WTC11 (cell line): ENCODE measurements at regions not wholly inside any gene's neighbourhood (a gene's known extent, or its start where the extent isn't known, plus 50 kb on each side); places are given as distances from the start of the nearest gene placed in this dataset.
A peak's percentile ranks its signal among the peaks of the same experiment; 100 is the strongest.

Experiments used
- ATAC-seq: fragments of 200-7000 bp; cut with Tn5 transposase; 2 replicates; pipeline ENCODE4 v1.10.0; 2021; ENCODE audit warnings: mild to moderate bottlenecking, moderate library complexity
- CTCF ChIA-PET: fragments of 300-600 bp; sonication (Branson Sonifier 250); formaldehyde crosslinking; loops from one replicate; lab custom pipeline; 2021; ENCODE audit warnings: antibody characterized with exemption; lab: Charles Lee
- POLR2A ChIA-PET: fragments of 350-600 bp; sonication (Branson Sonifier 250); formaldehyde crosslinking; loops from one replicate; lab custom pipeline; 2021; ENCODE audit warnings: antibody characterized with exemption; lab: Charles Lee
- DNase-seq: peaks from one replicate; pipeline ENCODE4 v3.0.0; 2021; ENCODE audit warnings: low spot score
- H3K27ac Mint-ChIP-seq: 2 replicates; pipeline ENCODE4 v1.8.0; 2021; ENCODE audit warnings: mixed read lengths
- H3K27me3 Mint-ChIP-seq: 2 replicates; pipeline ENCODE4 v1.8.0; 2021; ENCODE audit warnings: low read depth, mild to moderate bottlenecking, moderate library complexity, mixed read lengths
- H3K36me3 Mint-ChIP-seq: 2 replicates; pipeline ENCODE4 v1.8.0; 2021; ENCODE audit warnings: mixed read lengths
- H3K4me1 Mint-ChIP-seq: 2 replicates; pipeline ENCODE4 v1.8.0; 2022; ENCODE audit warnings: mixed read lengths
- H3K4me3 Mint-ChIP-seq: 2 replicates; pipeline ENCODE4 v1.8.0; 2021; ENCODE audit warnings: mild to moderate bottlenecking, moderate library complexity, mixed read lengths
- H3K9me3 Mint-ChIP-seq: 2 replicates; pipeline ENCODE4 v1.8.0; 2021; ENCODE audit warnings: mixed read lengths
- ATF1 ChIP-seq: sonication (generic); formaldehyde crosslinking; IDR thresholded peaks from 2 replicates; pipeline ENCODE4 v1.8.1; 2023; ENCODE audit warnings: mild to moderate bottlenecking, moderate library complexity, missing genetic modification reagents
- CBFB ChIP-seq: sonication (generic); formaldehyde crosslinking; IDR thresholded peaks from 2 replicates; pipeline ENCODE4 v1.8.1; 2022; ENCODE audit warnings: mild to moderate bottlenecking, low read depth, missing genetic modification reagents
- ETV6 ChIP-seq: sonication (generic); formaldehyde crosslinking; IDR thresholded peaks from 2 replicates; pipeline ENCODE4 v1.8.1; 2022; ENCODE audit warnings: mild to moderate bottlenecking, missing genetic modification reagents
- FOXP1 ChIP-seq: sonication (generic); formaldehyde crosslinking; IDR thresholded peaks from 2 replicates; pipeline ENCODE4 v1.8.0; 2022; ENCODE audit warnings: missing genetic modification reagents, mild to moderate bottlenecking, moderate library complexity, borderline replicate concordance
- FOXP4 ChIP-seq: sonication (generic); formaldehyde crosslinking; IDR thresholded peaks from 2 replicates; pipeline ENCODE4 v1.8.0; 2022; ENCODE audit warnings: mild to moderate bottlenecking, missing genetic modification reagents
- HMGA2 ChIP-seq: fragments of 250-450 bp; sonication (Bioruptor Pico); IDR thresholded peaks from 2 replicates; pipeline ENCODE4 v1.4.0; 2021; ENCODE audit warnings: mild to moderate bottlenecking, moderate library complexity
- IRF2 ChIP-seq: sonication (generic); formaldehyde crosslinking; IDR thresholded peaks from 2 replicates; pipeline ENCODE4 v1.8.0; 2022; ENCODE audit warnings: low read depth, missing genetic modification reagents, borderline replicate concordance
- MXD4 ChIP-seq: fragments of 250-450 bp; sonication (Bioruptor Pico); IDR thresholded peaks from 2 replicates; pipeline ENCODE4 v1.8.0; 2021; ENCODE audit warnings: mild to moderate bottlenecking, moderate library complexity, borderline replicate concordance
- NFE2L1 ChIP-seq: sonication (generic); formaldehyde crosslinking; IDR thresholded peaks from 2 replicates; pipeline ENCODE4 v1.8.1; 2023; ENCODE audit warnings: missing genetic modification reagents
- NR3C1 ChIP-seq: sonication (generic); formaldehyde crosslinking; conservative IDR thresholded peaks from 2 replicates; pipeline ENCODE4 v1.8.1; 2023; ENCODE audit warnings: low read depth, mild to moderate bottlenecking, missing genetic modification reagents
- OVOL2 ChIP-seq: fragments of 250-450 bp; sonication (Bioruptor Pico); IDR thresholded peaks from 2 replicates; pipeline ENCODE4 v1.9.0; 2021; ENCODE audit warnings: mild to moderate bottlenecking, borderline replicate concordance
- RELA ChIP-seq: sonication (generic); formaldehyde crosslinking; IDR thresholded peaks from 2 replicates; pipeline ENCODE4 v1.8.1; 2022; ENCODE audit warnings: missing genetic modification reagents, mild to moderate bottlenecking, borderline replicate concordance
- SOX15 ChIP-seq: fragments of 250-450 bp; sonication (Bioruptor Pico); IDR thresholded peaks from 2 replicates; pipeline ENCODE4 v1.9.0; 2021; ENCODE audit warnings: mild to moderate bottlenecking
- USF1 ChIP-seq: sonication (generic); formaldehyde crosslinking; IDR thresholded peaks from 2 replicates; pipeline ENCODE4 v1.8.0; 2022; ENCODE audit warnings: mild to moderate bottlenecking, missing genetic modification reagents
- USF2 ChIP-seq: sonication (generic); formaldehyde crosslinking; IDR thresholded peaks from 2 replicates; pipeline ENCODE4 v1.8.1; 2023; ENCODE audit warnings: mild to moderate bottlenecking, missing genetic modification reagents, moderate library complexity
- ZMAT4 ChIP-seq: fragments of 250-450 bp; sonication (Bioruptor Pico); IDR thresholded peaks from 2 replicates; pipeline ENCODE4 v1.9.0; 2021; ENCODE audit warnings: mild to moderate bottlenecking
- ZNF138 ChIP-seq: sonication (generic); formaldehyde crosslinking; conservative IDR thresholded peaks from 2 replicates; pipeline ENCODE4 v1.8.1; 2022; ENCODE audit warnings: mild to moderate bottlenecking, moderate library complexity, missing genetic modification reagents
- ZNF232 ChIP-seq: sonication (generic); formaldehyde crosslinking; IDR thresholded peaks from 2 replicates; pipeline ENCODE4 v1.8.0; 2022; ENCODE audit warnings: mild to moderate bottlenecking, missing genetic modification reagents
- ZNF317 ChIP-seq: sonication (generic); formaldehyde crosslinking; IDR thresholded peaks from 2 replicates; pipeline ENCODE4 v1.8.1; 2023; ENCODE audit warnings: low read depth, mild to moderate bottlenecking, moderate library complexity, missing genetic modification reagents, borderline replicate concordance
- ZNF416 ChIP-seq: fragments of 250-450 bp; sonication (Bioruptor Pico); IDR thresholded peaks from 2 replicates; pipeline ENCODE4 v1.9.0; 2021; ENCODE audit warnings: mild to moderate bottlenecking, inconsistent platforms
- ZNF512 ChIP-seq: sonication (generic); formaldehyde crosslinking; IDR thresholded peaks from 2 replicates; pipeline ENCODE4 v1.8.1; 2022; ENCODE audit warnings: missing genetic modification reagents, borderline replicate concordance
- ZNF532 ChIP-seq: fragments of 250-450 bp; sonication (Bioruptor Pico); IDR thresholded peaks from 2 replicates; pipeline ENCODE4 v1.9.0; 2021; ENCODE audit warnings: mild to moderate bottlenecking, borderline replicate concordance
- ZNF671 ChIP-seq: fragments of 250-450 bp; sonication (Bioruptor Pico); IDR thresholded peaks from 2 replicates; pipeline ENCODE4 v1.8.0; 2021; ENCODE audit warnings: mild to moderate bottlenecking

- Mint-ChIP-seq H3K27me3 (no peaks in the 10 kb centered on the region), H3K9me3 (peaks cover 55% of the 10 kb centered on the region), H3K4me3 (no peak overlapping the region), H3K36me3 (peaks cover 40% of the 10 kb centered on the region), H3K4me1 (peaks cover 14% of the 10 kb centered on the region), H3K27ac (no peak overlapping the region)
- no peak for DNase-seq
- POLR2A ChIA-PET = no interaction called here
- CTCF ChIA-PET = no interaction called here
- ATAC-seq = peak; percentile 56
- TF ChIP-seq HMGA2 = no peak
- no peak for TF ChIP-seq USF2 (CRISPR knock-in tag)
- TF ChIP-seq ZNF138 (CRISPR knock-in tag) = no peak
- TF ChIP-seq USF1 (CRISPR knock-in tag) = no peak
- no peak for TF ChIP-seq ZMAT4 (CRISPR knock-in tag)
- TF ChIP-seq MXD4 = no peak
- TF ChIP-seq ATF1 (CRISPR knock-in tag) = no peak
- TF ChIP-seq FOXP4 (CRISPR knock-in tag) = no peak
- no peak for TF ChIP-seq SOX15 (CRISPR knock-in tag)
Measured at GRCh38 chr13:106306748-106307277, 228.6 kb downstream of the EFNB2 start.

GRCh38 chr13:106302843-106303242 lies 232.6 kb downstream of the EFNB2 start:
- ATAC-seq = no peak
- Mint-ChIP-seq H3K9me3 (peaks cover 80% of the 10 kb centered on the region), H3K27me3 (no peaks in the 10 kb centered on the region), H3K4me1 (peaks cover 21% of the 10 kb centered on the region), H3K36me3 (peaks cover 62% of the 10 kb centered on the region), H3K27ac (no peak overlapping the region), H3K4me3 (no peak overlapping the region)
- CTCF ChIA-PET = interaction anchor here (0.5 kb wide), 1 partner anchor 148 kb away, joined by 3 read pairs; no protein-coding TSS in a partner anchor
- TF ChIP-seq ZNF416 (CRISPR knock-in tag) = no peak
- TF ChIP-seq RELA = no peak
- TF ChIP-seq FOXP1 (CRISPR knock-in tag) = no peak
- TF ChIP-seq ZNF671 (CRISPR knock-in tag) = no peak
- DNase-seq = no peak
- POLR2A ChIA-PET = no interaction called here

- Mint-ChIP-seq H3K27me3 (no peaks in the 10 kb centered on the region), H3K36me3 (peaks cover 61% of the 10 kb centered on the region), H3K27ac (peak overlapping the region; percentile 63), H3K4me3 (no peak overlapping the region; the same call in 1 of the 2 replicates), H3K4me1 (peaks cover 21% of the 10 kb centered on the region), H3K9me3 (peaks cover 80% of the 10 kb centered on the region)
- CTCF ChIA-PET = no interaction called here
- POLR2A ChIA-PET = no interaction called here
- peak; percentile 77 for ATAC-seq
- no peak for DNase-seq
- no peak for TF ChIP-seq ZNF532
- no peak for TF ChIP-seq ZNF232 (CRISPR knock-in tag)
- no peak for TF ChIP-seq ETV6 (CRISPR knock-in tag)
- TF ChIP-seq IRF2 (CRISPR knock-in tag) = no peak
- TF ChIP-seq ZNF317 = no peak
- TF ChIP-seq NR3C1 (CRISPR knock-in tag) = no peak
- no peak for TF ChIP-seq CBFB
- no peak for TF ChIP-seq ZNF512 (CRISPR knock-in tag)
- TF ChIP-seq NFE2L1 = no peak
- no peak for TF ChIP-seq OVOL2 (CRISPR knock-in tag)
Measured at GRCh38 chr13:106302011-106302410, 233.5 kb downstream of the EFNB2 start.
